ENCODE measurements at regions not wholly inside any gene's neighbourhood (a gene's known extent, or its start where the extent isn't known, plus 50 kb on each side); places are given as distances from the start of the nearest gene placed in this dataset.

GRCh38 chr2:220937245-220937644, 634.9 kb downstream of the EPHA4 start:
- intact Hi-C loops (cut with DNase I; ENCODE audit: low total_unique reads) (no loop called here), in situ Hi-C loops (cut with MboI; ENCODE audit: low pct_ligation_motif_present in 1 of 4, low pct_unique_long_range_greater_than_20kb in 1 of 4, low sequenced_read_pairs in 3 of 4) (no loop called here)
- WGBS, 2 donors (ENCODE audit: low coverage in 1 of 2), result 89 to 91% methylated on average over 1 of the region's 1 CpG
- H3K9me3 ChIP-seq, result no peaks in the 10 kb centered on the region
- DNase-seq, result no peak
- no peaks in the 10 kb centered on the region for H3K36me3 ChIP-seq
- H3K27ac ChIP-seq, result no peak overlapping the region
- H3K4me3 ChIP-seq, result no peak overlapping the region
- no peaks in the 10 kb centered on the region for H3K4me1 ChIP-seq
- TF ChIP-seq POLR2A (IDR thresholded peaks at IDR 0.05) (no peak), POLR2AphosphoS5 (IDR thresholded peaks at IDR 0.05) (no peak), EP300 (IDR thresholded peaks at IDR 0.05; ENCODE audit: low read depth) (no peak)
- TF ChIP-seq, protein P1, sequence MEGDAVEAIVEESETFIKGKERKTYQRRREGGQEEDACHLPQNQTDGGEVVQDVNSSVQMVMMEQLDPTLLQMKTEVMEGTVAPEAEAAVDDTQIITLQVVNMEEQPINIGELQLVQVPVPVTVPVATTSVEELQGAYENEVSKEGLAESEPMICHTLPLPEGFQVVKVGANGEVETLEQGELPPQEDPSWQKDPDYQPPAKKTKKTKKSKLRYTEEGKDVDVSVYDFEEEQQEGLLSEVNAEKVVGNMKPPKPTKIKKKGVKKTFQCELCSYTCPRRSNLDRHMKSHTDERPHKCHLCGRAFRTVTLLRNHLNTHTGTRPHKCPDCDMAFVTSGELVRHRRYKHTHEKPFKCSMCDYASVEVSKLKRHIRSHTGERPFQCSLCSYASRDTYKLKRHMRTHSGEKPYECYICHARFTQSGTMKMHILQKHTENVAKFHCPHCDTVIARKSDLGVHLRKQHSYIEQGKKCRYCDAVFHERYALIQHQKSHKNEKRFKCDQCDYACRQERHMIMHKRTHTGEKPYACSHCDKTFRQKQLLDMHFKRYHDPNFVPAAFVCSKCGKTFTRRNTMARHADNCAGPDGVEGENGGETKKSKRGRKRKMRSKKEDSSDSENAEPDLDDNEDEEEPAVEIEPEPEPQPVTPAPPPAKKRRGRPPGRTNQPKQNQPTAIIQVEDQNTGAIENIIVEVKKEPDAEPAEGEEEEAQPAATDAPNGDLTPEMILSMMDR (IDR thresholded peaks at IDR 0.05), result no peak
- no peaks in the 10 kb centered on the region for H3K27me3 ChIP-seq

GRCh38 chr2:220940646-220941045, 631.5 kb downstream of the EPHA4 start:
- intact Hi-C loops (cut with DNase I; ENCODE audit: low total_unique reads), result no loop called here
- H3K36me3 ChIP-seq, result no peaks in the 10 kb centered on the region
- H3K9me3 ChIP-seq, result no peaks in the 10 kb centered on the region
- no peaks in the 10 kb centered on the region for H3K27me3 ChIP-seq
- WGBS, 2 donors (ENCODE audit: low coverage in 1 of 2), result 90% methylated on average over 11 of the region's 11 CpGs; no CpG with 5 or more reads in 1 of the 2 donors
- DNase-seq, result no peak
- no peak overlapping the region for H3K4me3 ChIP-seq
- no peak overlapping the region for H3K27ac ChIP-seq
- in situ Hi-C loops (cut with MboI; ENCODE audit: low pct_ligation_motif_present in 1 of 4, low pct_unique_long_range_greater_than_20kb in 1 of 4, low sequenced_read_pairs in 3 of 4), result no loop called here
- no peaks in the 10 kb centered on the region for H3K4me1 ChIP-seq
- no peak for TF ChIP-seq POLR2A (IDR thresholded peaks at IDR 0.05)
- TF ChIP-seq, protein P1 (IDR thresholded peaks at IDR 0.05), result no peak
- TF ChIP-seq POLR2AphosphoS5 (IDR thresholded peaks at IDR 0.05), result no peak
- no peak for TF ChIP-seq EP300 (IDR thresholded peaks at IDR 0.05; ENCODE audit: low read depth)

- TF ChIP-seq POLR2AphosphoS5 (IDR thresholded peaks at IDR 0.05), result no peak
- TF ChIP-seq, protein P1 (IDR thresholded peaks at IDR 0.05), result no peak
- TF ChIP-seq POLR2A (IDR thresholded peaks at IDR 0.05), result no peak
- WGBS, 2 donors (ENCODE audit: low coverage in 1 of 2), result 68% methylated on average over 1 of the region's 1 CpG; no CpG with 5 or more reads in 1 of the 2 donors
- Histone ChIP-seq H3K36me3 (no peaks in the 10 kb centered on the region), H3K4me1 (no peaks in the 10 kb centered on the region), H3K9me3 (no peaks in the 10 kb centered on the region), H3K4me3 (no peak overlapping the region), H3K27me3 (no peaks in the 10 kb centered on the region), H3K27ac (no peak overlapping the region)
- no peak for DNase-seq
- intact Hi-C loops (cut with DNase I; ENCODE audit: low total_unique reads) (no loop called here), in situ Hi-C loops (cut with MboI; ENCODE audit: low pct_ligation_motif_present in 1 of 4, low pct_unique_long_range_greater_than_20kb in 1 of 4, low sequenced_read_pairs in 3 of 4) (no loop called here)
These were observed 630.4 kb downstream of the EPHA4 start for GRCh38 chr2:220941683-220942082.

DNA sequence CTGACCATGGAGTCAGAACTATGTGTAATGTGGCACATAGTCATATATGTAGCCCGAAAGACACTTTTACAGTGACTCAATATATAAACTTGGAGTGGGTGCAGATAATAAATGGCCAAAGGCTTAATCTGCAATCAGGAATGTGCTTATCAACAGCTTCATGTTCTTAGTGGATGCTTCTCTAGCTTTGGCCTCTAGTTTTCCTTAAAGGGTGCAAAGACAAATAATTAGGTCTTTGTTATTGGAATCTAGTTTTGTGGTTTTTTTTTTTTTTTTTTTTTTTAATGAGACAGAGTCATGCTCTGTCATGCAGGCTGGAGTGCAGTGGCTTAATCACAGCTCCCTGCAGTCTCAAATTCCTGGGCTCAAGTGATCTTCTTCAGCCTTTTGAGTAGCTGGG, 625.6 kb downstream of the EPHA4 start:
- intact Hi-C loops (cut with DNase I; ENCODE audit: low total_unique reads) (no loop called here), in situ Hi-C loops (cut with MboI; ENCODE audit: low pct_ligation_motif_present in 1 of 4, low pct_unique_long_range_greater_than_20kb in 1 of 4, low sequenced_read_pairs in 3 of 4) (no loop called here)
- Histone ChIP-seq H3K9me3 (no peaks in the 10 kb centered on the region), H3K27ac (no peak overlapping the region), H3K36me3 (no peaks in the 10 kb centered on the region), H3K4me3 (no peak overlapping the region), H3K27me3 (no peaks in the 10 kb centered on the region), H3K4me1 (no peaks in the 10 kb centered on the region)
- TF ChIP-seq EP300 (IDR thresholded peaks at IDR 0.05; ENCODE audit: low read depth) (no peak), POLR2AphosphoS5 (IDR thresholded peaks at IDR 0.05) (no peak), POLR2A (IDR thresholded peaks at IDR 0.05) (no peak)
- TF ChIP-seq, protein P1 (IDR thresholded peaks at IDR 0.05), result no peak
- DNase-seq, result no peak
- 70 to 100% methylated on average over 1 of the region's 1 CpG for WGBS, 2 donors (ENCODE audit: low coverage in 1 of 2)

Data from transverse colon (tissue), 4 donors.